Spleen (tissue), 11 donors: ENCODE measurements at regions not wholly inside any gene's neighbourhood (a gene's known extent, or its start where the extent isn't known, plus 50 kb on each side); places are given as distances from the start of the nearest gene placed in this dataset.
"Not testable (repeated sequence)": the region's sequence is repeated elsewhere in the genome, so short reads cannot be mapped to it uniquely, and the experiment has no call there.

ENCODE experiments used
- DNase-seq: peaks from one replicate; pipeline ENCODE4 v3.0.0-alpha.2; 2020
- H3K27ac ChIP-seq, 8 donors: fragments of 200-600 bp; sonication (generic) in 7 of 8; 1 replicate in 4 of 8; 2 replicates in 4 of 8; pipeline versions ENCODE4 v1.5.0 to v1.8.0; 2016 to 2021; ENCODE audit warnings: inconsistent platforms in 4 of 8, mild to moderate bottlenecking in 4 of 8, moderate library complexity in 1 of 8
- H3K27me3 ChIP-seq, 7 donors: fragments of 200-600 bp; sonication (generic) in 6 of 7; replicated peaks in 1 of 7; 1 replicate in 4 of 7; 2 replicates in 3 of 7; pipeline versions ENCODE4 v1.5.0 to v1.8.0; 2016 to 2021; ENCODE audit warnings: inconsistent platforms in 3 of 7, mild to moderate bottlenecking in 1 of 7
- H3K36me3 ChIP-seq, 6 donors: fragments of 200-600 bp; sonication (generic) in 5 of 6; 1 replicate in 4 of 6; 2 replicates in 2 of 6; pipeline versions ENCODE4 v1.5.0 to v1.8.0; 2016 to 2021; ENCODE audit warnings: inconsistent platforms in 2 of 6
- H3K4me1 ChIP-seq, 6 donors: fragments of 200-600 bp; sonication (generic) in 5 of 6; 1 replicate in 3 of 6; 2 replicates in 3 of 6; pipeline versions ENCODE4 v1.5.0 to v1.8.0; 2016 to 2021; ENCODE audit warnings: inconsistent platforms in 3 of 6
- H3K4me3 ChIP-seq, 8 donors: fragments of 200-600 bp; sonication (generic) in 7 of 8; 1 replicate in 4 of 8; 2 replicates in 4 of 8; pipeline versions ENCODE4 v1.5.0 to v1.8.0; 2016 to 2021; ENCODE audit warnings: inconsistent platforms in 4 of 8, mild to moderate bottlenecking in 4 of 8, moderate library complexity in 2 of 8
- H3K9me3 ChIP-seq, 8 donors: fragments of 200-600 bp; sonication (generic) in 7 of 8; 1 replicate in 4 of 8; 2 replicates in 4 of 8; pipeline versions ENCODE4 v1.5.0 to v1.8.0; 2016 to 2021; ENCODE audit warnings: inconsistent platforms in 4 of 8
- WGBS, 5 donors: extraction: QIAGEN DNeasy Blood & Tissue Kit in 3 of 5; methylation state at CpG; one replicate each; pipeline versions ENCODE4 v1.1.5 to v1.1.7; 2013 to 2018; 5-methylcytosine and 5-hydroxymethylcytosine counted together
- intact Hi-C: fragments of 100-400 bp; cut with DNase I; formaldehyde crosslinking; loops from one replicate; pipeline ENCODE4 v1.15.0; 2023; ENCODE audit warnings: low total_unique reads
- donor health status: healthy with polysubstance abuse.
- donor health status: DM: no; HTN: no; CAD: no; lungs with moderate emphysema.
- donor health status: DM: no; HTN: no; CAD: no.
- donor health status: Bipolar disorder and iron deficiency.
- donor health status: healthy.
- donor health status: DM: no; HTN: no; CAD: no.
- donor health status: DM: yes; HTN: yes; CAD: no.

- intact Hi-C loops = not testable (repeated sequence)
- 96 to 100% (median 100%) methylated on average over 1 of the region's 1 CpG; no CpG with 5 or more reads in 2 of the 5 donors for WGBS, 5 donors
Observed at GRCh38 chrY:3060671-3061070, 125.5 kb downstream of the ZFY start.

GRCh38 chrY:3088149-3088548 lies 153.0 kb downstream of the ZFY start:
- intact Hi-C loops, H3K4me3 ChIP-seq, H3K9me3 ChIP-seq, H3K36me3 ChIP-seq, H3K27ac ChIP-seq, H3K27me3 ChIP-seq, DNase-seq, H3K4me1 ChIP-seq: not testable (repeated sequence)
- WGBS, 5 donors = 77 to 94% (median 86%) methylated on average over 1 to 2 of the region's 2 CpGs; no CpG with 5 or more reads in 2 of the 5 donors

More at GRCh38 chrY:3060671-3061070, 125.5 kb downstream of the ZFY start:
- H3K4me3 ChIP-seq, H3K27ac ChIP-seq, H3K27me3 ChIP-seq, H3K36me3 ChIP-seq, DNase-seq, H3K4me1 ChIP-seq, H3K9me3 ChIP-seq: not testable (repeated sequence)

GRCh38 chrY:3108674-3109073 lies 173.5 kb downstream of the ZFY start:
- DNase-seq, H3K9me3 ChIP-seq, H3K36me3 ChIP-seq, H3K27me3 ChIP-seq, H3K27ac ChIP-seq, H3K4me3 ChIP-seq, intact Hi-C loops, H3K4me1 ChIP-seq: not testable (repeated sequence)
- WGBS, 5 donors = 52 to 85% (median 59%) methylated on average over 3 to 4 of the region's 4 CpGs; no CpG with 5 or more reads in 2 of the 5 donors

GRCh38 chrY:3120234-3120633 lies 185.1 kb downstream of the ZFY start:
- H3K9me3 ChIP-seq, H3K27me3 ChIP-seq, intact Hi-C loops: not testable (repeated sequence)

GRCh38 chrY:3120716-3121115 lies 185.5 kb downstream of the ZFY start:
- intact Hi-C loops, DNase-seq, H3K4me1 ChIP-seq, H3K27ac ChIP-seq, H3K9me3 ChIP-seq, H3K36me3 ChIP-seq, H3K4me3 ChIP-seq, H3K27me3 ChIP-seq: not testable (repeated sequence)

More at GRCh38 chrY:3120234-3120633, 185.1 kb downstream of the ZFY start:
- not testable (repeated sequence) for H3K4me1 ChIP-seq, H3K27ac ChIP-seq, H3K36me3 ChIP-seq, H3K4me3 ChIP-seq, DNase-seq
- WGBS, 5 donors = 67 to 100% (median 89%) methylated on average over 1 of the region's 1 CpG; no CpG with 5 or more reads in 2 of the 5 donors

GRCh38 chrY:3123482-3123881 lies 188.3 kb downstream of the ZFY start:
- 77 to 87% methylated on average over 3 of the region's 3 CpGs; no CpG with 5 or more reads in 3 of the 5 donors for WGBS, 5 donors
- H3K36me3 ChIP-seq, DNase-seq, H3K4me3 ChIP-seq, H3K4me1 ChIP-seq, H3K27ac ChIP-seq, H3K9me3 ChIP-seq, intact Hi-C loops, H3K27me3 ChIP-seq: not testable (repeated sequence)

- H3K4me3 ChIP-seq, DNase-seq, H3K27ac ChIP-seq, intact Hi-C loops, H3K27me3 ChIP-seq, H3K4me1 ChIP-seq, H3K36me3 ChIP-seq, H3K9me3 ChIP-seq: not testable (repeated sequence)
- 85 to 94% (median 92%) methylated on average over 2 of the region's 2 CpGs; no CpG with 5 or more reads in 1 of the 5 donors for WGBS, 5 donors
Observed at GRCh38 chrY:3171074-3171473, 235.9 kb downstream of the ZFY start.

GRCh38 chrY:3195035-3195434 lies 259.9 kb downstream of the ZFY start:
- H3K36me3 ChIP-seq, H3K9me3 ChIP-seq, H3K4me3 ChIP-seq, H3K27me3 ChIP-seq, H3K4me1 ChIP-seq, DNase-seq, H3K27ac ChIP-seq, intact Hi-C loops: not testable (repeated sequence)
- 90 to 95% methylated on average over 3 to 5 of the region's 5 CpGs; no CpG with 5 or more reads in 3 of the 5 donors for WGBS, 5 donors

GRCh38 chrY:3202287-3202686 lies 267.1 kb downstream of the ZFY start:
- H3K4me1 ChIP-seq, intact Hi-C loops, H3K4me3 ChIP-seq, H3K27me3 ChIP-seq, H3K9me3 ChIP-seq, H3K36me3 ChIP-seq, DNase-seq, H3K27ac ChIP-seq: not testable (repeated sequence)
- 85 to 97% methylated on average over 2 of the region's 3 CpGs; no CpG with 5 or more reads in 3 of the 5 donors for WGBS, 5 donors

GRCh38 chrY:3206733-3207132 lies 271.6 kb downstream of the ZFY start:
- H3K4me3 ChIP-seq, H3K4me1 ChIP-seq, intact Hi-C loops, DNase-seq, H3K36me3 ChIP-seq, H3K27ac ChIP-seq, H3K27me3 ChIP-seq, H3K9me3 ChIP-seq: not testable (repeated sequence)

GRCh38 chrY:3213183-3213582 lies 278.0 kb downstream of the ZFY start:
- H3K4me3 ChIP-seq, intact Hi-C loops, H3K4me1 ChIP-seq, DNase-seq, H3K9me3 ChIP-seq, H3K27me3 ChIP-seq, H3K27ac ChIP-seq, H3K36me3 ChIP-seq: not testable (repeated sequence)
- WGBS, 5 donors = 4 to 25% (median 23%) methylated on average over 1 of the region's 1 CpG; no CpG with 5 or more reads in 2 of the 5 donors

GRCh38 chrY:3218134-3218533 lies 283.0 kb downstream of the ZFY start:
- WGBS, 5 donors = 58 to 84% (median 63%) methylated on average over 2 to 3 of the region's 4 CpGs; no CpG with 5 or more reads in 2 of the 5 donors
- intact Hi-C loops, DNase-seq: not testable (repeated sequence)

More at GRCh38 chrY:3218134-3218533, 283.0 kb downstream of the ZFY start:
- H3K27ac ChIP-seq, H3K4me3 ChIP-seq, H3K4me1 ChIP-seq, H3K27me3 ChIP-seq, H3K36me3 ChIP-seq, H3K9me3 ChIP-seq: not testable (repeated sequence)
